RCC 7860 (cell line): ENCODE measurements at regions not wholly inside any gene's neighbourhood (a gene's known extent, or its start where the extent isn't known, plus 50 kb on each side); places are given as distances from the start of the nearest gene placed in this dataset.
"Not testable (repeated sequence)": the region's sequence is repeated elsewhere in the genome, so short reads cannot be mapped to it uniquely, and the experiment has no call there.

Experiments used
- DNase-seq: peaks from one replicate; pipeline ENCODE4 v3.0.0-alpha.2; 2015; ENCODE audit warnings: low spot score
- FAIRE-seq: peaks from 2 replicates; lab custom pipeline; 2012; peaks lifted over from hg19 to GRCh38; lab: Jason Lieb, UNC

- DNase-seq, FAIRE-seq: not testable (repeated sequence)
Observed at GRCh38 chr9:65422966-65423690, 138.1 kb upstream of the FOXD4L5 start.

DNA sequence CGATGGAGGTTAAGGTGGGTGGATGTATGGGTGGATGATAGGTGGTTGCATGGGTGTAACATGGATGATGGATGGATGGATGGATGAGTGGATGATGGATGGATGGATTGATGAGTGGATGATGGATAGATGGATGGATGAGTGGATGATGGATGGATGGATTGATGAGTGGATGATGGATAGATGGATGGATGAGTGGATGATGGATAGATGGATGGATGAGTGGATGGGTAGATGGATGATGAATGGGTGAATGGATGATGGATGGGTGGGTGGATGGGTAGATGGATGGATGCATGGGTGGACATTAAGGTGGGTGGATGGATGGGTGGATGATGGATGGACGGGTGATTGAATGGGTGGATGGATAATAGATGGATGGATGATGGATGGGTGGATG, 136.5 kb upstream of the FOXD4L5 start:
- not testable (repeated sequence) for FAIRE-seq, DNase-seq

- no peak for DNase-seq
- FAIRE-seq: no peak
Observed at GRCh38 chr9:65420771-65421170, 135.8 kb upstream of the FOXD4L5 start.

DNA sequence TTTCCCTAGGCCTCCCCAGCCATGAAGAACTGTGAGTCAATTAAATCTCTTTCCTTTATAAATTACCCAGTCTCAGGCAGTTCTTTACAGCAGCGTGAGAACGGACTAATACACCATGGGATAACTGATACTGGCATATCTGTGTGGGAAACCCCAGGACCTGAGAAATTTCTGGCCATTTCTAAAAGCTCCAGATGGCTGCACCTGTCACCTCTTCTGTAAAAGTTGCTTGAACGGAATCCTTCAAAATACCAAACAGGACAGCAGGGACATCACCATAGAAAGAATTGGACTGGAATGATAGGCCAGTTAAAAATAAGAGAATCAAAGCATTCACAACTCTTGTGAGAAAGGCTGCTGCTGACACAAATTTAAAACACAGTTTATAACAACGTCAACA, 134.0 kb upstream of the FOXD4L5 start:
- DNase-seq, FAIRE-seq: not testable (repeated sequence)

DNA sequence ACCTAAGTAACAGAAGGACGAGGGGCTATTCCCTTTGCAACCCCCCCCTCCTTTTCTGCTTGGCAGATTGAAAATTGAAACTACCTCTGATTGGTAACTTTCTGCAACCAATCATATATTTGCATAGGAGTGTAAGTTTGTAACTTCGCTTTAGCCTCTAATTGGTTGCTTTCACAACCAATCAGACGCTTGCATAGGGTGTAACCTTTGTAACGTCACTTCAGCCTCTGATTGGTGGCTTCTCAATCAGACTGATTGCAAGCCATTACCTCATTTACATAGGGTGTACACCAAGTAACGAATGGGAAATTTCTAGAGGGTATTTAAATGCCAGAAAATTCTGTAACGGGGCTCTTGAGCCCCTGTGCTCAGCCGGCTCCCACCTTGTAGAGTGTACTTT, 131.9 kb upstream of the FOXD4L5 start:
- not testable (repeated sequence) for FAIRE-seq, DNase-seq

DNA sequence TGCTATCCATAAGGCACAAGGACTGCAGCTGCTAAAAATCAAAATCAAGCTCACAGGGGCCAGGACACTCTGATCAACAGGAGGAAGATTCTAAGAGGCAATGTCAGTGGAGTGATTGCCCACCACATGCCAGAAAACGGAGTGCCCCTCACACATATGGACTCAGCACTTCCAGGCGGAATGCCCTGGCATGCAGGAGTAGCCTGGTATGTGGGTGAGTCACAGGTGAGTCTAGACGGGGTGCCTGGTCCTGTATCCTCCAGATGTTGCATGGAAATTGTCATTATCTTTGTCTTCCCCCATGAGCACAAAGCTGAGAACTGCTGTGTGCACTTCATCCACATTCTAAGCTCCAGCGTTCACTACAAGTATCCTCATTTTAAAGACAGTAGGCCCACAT, 129.2 kb upstream of the FOXD4L5 start:
- FAIRE-seq, DNase-seq: not testable (repeated sequence)

DNA sequence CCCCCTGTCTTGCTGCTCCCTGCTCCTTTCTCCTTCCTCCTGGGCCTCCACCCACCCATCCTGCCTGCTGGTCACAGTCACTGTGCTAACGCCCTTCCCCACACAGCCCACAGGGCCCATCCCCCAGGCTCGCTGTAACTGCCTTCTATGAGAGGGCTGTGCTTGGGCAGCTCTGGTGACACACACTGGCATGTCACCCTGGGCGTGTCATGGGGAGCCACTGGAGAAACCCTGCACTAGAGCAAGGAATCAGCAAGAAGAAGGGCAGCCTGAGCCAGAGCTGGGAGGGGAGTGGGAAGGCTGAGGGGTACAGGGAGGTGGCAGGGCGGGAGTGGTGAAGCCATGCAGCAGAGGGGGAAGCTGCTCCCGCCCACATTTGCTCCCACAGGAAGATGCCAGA, 128.4 kb upstream of the FOXD4L5 start:
- DNase-seq, FAIRE-seq: not testable (repeated sequence)

DNA sequence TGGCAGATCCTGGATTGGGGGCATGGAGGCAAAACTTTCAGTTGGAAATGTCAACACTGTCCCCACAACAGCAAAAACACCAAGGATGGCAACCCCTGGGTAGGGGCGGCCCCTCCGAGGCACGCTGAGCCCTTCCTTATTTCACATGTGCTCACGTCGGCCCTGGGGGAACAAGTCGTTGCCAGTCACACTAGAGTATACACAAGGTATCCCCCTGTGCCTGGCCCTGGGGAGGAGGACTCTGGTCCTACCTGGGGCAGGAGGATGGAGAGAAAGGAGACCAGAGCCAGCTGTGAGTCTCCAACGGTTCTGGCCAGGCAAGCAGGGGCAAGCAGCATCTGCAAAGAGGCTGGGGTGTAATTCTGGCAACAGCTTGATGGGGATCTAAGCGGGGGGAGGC, 126.9 kb upstream of the FOXD4L5 start:
- DNase-seq (no peak), FAIRE-seq (no peak)

DNA sequence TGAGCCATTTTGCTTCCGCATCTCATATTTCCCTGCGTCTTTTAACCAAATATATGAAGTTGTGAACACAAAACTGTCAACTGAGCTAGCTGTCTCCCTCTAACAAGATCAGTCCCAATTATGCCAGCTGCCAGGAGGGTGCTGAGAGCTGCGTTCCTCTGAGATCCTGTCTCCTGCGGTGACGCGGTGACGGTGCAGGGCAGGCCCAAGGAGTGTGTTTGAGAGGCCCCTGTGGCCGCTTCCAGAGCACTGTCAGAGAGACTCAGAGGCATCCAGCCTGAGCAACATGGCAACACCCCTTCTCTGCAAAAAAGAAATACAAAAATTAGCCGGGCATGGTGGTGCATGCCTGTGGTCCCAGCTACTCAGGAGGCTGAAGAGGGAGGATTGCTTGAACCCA, 126.3 kb upstream of the FOXD4L5 start:
- FAIRE-seq: no peak
- no peak for DNase-seq

- FAIRE-seq (no peak), DNase-seq (no peak)
Observed at GRCh38 chr9:65410926-65411325, 125.9 kb upstream of the FOXD4L5 start.

DNA sequence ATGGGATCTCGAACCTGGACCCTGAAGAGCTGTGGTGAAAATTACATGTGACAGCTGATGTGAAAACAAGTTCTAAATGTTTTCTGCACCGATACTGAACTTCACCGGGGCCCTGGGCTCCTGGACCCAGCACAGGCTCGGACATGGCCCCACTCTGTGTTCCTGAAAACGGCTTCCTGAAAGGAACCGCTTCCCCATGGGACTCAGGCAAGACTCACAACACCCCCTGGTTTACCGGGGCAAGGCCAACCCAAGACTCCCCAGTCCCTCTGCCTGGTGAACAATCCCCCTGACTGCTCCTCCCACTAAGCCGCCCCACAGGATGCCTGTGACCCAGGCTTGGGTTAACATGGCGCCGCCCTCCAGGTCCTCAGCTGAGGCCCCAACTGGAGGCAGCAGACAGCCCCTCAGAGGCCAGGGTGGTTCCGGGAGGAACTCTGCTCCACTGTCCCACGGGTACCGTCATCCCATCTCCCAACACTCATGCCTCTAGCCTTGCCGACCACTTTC, 124.5 kb upstream of the FOXD4L5 start:
- FAIRE-seq (no peak), DNase-seq (no peak)

- DNase-seq, FAIRE-seq: not testable (repeated sequence)
Observed at GRCh38 chr9:65408806-65409205, 123.8 kb upstream of the FOXD4L5 start.

GRCh38 chr9:65406625-65407024, 121.6 kb upstream of the FOXD4L5 start:
- not testable (repeated sequence) for FAIRE-seq, DNase-seq

- not testable (repeated sequence) for FAIRE-seq, DNase-seq
Observed at GRCh38 chr9:65405766-65406165, 120.8 kb upstream of the FOXD4L5 start.

DNA sequence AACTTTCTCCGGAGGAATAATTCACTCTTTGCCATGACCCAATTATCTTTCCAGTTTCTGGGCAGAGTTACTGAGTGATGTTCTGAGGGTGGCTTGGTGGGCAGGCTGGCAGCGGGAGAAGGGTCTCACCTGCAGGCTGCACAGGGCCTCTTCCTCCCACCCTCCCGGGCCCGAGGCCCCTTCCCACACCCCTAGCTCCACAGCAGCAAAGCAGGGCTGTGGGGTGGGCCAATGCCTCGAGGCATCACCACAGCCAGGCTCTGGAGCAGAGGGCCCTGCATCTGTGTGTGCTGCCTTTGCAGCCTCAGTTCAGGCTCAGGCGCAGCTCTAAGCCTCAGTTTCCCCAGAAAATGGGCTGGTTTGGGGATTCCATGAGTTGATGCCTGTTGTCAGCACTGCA, 120.2 kb upstream of the FOXD4L5 start:
- FAIRE-seq (no peak), DNase-seq (no peak)

- no peak for FAIRE-seq
- no peak for DNase-seq
Observed at GRCh38 chr9:65404232-65405006, 119.4 kb upstream of the FOXD4L5 start.

DNA sequence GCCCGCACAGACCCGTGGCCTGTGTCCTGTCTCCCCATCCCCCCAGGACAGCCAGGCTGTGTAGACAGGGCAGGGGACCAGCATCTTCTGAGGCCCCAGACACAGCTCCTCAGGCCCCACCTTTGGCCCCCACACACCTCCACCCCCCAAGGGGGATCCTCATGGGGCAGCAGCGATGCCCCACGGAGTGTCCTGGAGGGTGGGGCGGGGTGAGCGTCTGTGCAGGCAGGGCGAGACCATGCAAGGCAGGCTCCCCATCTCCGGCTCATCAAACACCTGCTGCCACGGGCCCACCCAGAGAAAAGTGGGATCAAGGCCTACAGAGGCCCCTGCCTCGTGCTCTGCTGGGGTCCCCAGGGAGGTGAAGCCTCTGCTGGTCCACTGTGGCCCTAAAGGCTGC, 118.7 kb upstream of the FOXD4L5 start:
- FAIRE-seq (no peak), DNase-seq (no peak)

DNA sequence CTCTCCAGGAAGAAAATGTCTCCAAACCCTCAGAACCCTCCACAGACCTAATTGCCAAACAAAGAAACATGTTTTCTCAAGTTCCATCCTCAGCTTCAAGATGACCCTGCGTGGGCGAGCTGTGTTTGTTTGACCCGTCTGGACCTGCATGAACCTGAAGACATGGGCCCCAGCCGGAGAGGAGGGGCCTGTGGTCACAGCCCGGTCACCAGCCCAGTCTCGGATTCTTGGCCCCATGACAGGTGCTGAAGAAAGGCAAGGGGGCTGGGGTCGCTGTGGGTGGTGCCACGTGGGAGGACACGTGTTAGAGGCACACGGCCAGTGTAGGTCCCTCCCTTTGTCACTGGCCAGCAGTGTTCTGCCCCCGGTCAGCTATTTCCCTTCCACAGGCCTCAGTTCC, 118.1 kb upstream of the FOXD4L5 start:
- not testable (repeated sequence) for DNase-seq, FAIRE-seq

GRCh38 chr9:65402206-65402870, 117.3 kb upstream of the FOXD4L5 start:
- not testable (repeated sequence) for FAIRE-seq, DNase-seq

- not testable (repeated sequence) for FAIRE-seq, DNase-seq
Observed at GRCh38 chr9:65401456-65402045, 116.5 kb upstream of the FOXD4L5 start.

GRCh38 chr9:65400886-65401285, 115.9 kb upstream of the FOXD4L5 start:
- no peak for DNase-seq
- no peak for FAIRE-seq
